Right lobe of liver (tissue), 4 donors: ENCODE measurements at regions not wholly inside any gene's neighbourhood (a gene's known extent, or its start where the extent isn't known, plus 50 kb on each side); places are given as distances from the start of the nearest gene placed in this dataset.

Source experiments
- CTCF ChIP-seq, 4 donors: fragments of 200-600 bp in 3 of 4; fragments of 450-650 bp in 1 of 4; IDR thresholded peaks; one replicate each; pipeline versions ENCODE4 v1.5.1 to v1.8.0; 2016 to 2022; ENCODE audit warnings: antibody characterized with exemption in 4 of 4, mild to moderate bottlenecking in 2 of 4
- POLR2A ChIP-seq: fragments of 450-650 bp; IDR thresholded peaks from one replicate; pipeline ENCODE4 v1.6.1; 2017; ENCODE audit warnings: antibody characterized with exemption, mild to moderate bottlenecking
- donor health status: DM: no; HTN: no; CAD: no.
- donor health status: DM: no; HTN: no; CAD: no.
- donor health status: DM: no; HTN: yes; CAD: no.

DNA sequence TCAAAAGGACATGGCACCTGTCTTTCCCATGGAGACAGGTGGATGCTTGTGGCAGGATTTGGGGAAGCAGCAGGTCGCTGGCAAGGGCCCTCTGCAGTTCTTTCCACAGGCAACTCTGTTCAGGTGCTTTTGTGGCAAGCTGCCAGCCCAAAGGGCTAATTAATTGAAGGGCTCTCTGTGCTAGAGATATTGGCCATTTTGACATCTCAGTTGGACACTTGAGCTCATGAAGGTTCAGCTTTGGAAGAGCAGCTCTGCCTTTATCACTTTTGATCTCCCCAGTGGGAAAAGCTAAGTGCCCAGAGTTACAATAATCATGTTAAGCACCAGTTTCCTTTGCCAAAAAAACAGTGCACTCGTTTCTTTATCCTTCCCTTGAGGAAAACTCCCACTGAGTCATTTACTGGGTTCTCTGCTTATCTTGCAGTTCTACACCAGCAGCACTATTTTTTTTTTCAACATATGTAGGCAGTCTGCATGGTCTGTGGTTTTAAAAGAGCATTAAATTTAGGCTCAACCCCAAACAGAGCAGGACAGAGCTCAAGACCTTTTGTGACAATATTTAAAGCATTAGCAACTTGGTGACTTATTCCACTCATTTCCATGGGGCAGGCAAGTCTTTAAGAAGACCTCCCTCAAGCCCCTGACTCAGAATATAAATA, 336.4 kb upstream of the RASGEF1B start:
- TF ChIP-seq CTCF (IDR thresholded peaks at IDR 0.05) (no peak), POLR2A (no peak)
